MCF 10A (cell line): ENCODE measurements at regions not wholly inside any gene's neighbourhood (a gene's known extent, or its start where the extent isn't known, plus 50 kb on each side); places are given as distances from the start of the nearest gene placed in this dataset.

ENCODE experiments used
- BruUV-seq: library from RNA; stranded (reverse); fragments of 400-500 nt; replicated peaks from 2 replicates; lab custom pipeline; 2021; lab: Mats Ljungman, UMichigan
- CTCF ChIA-PET: fragments of 300-600 bp; sonication (Branson Sonifier 250); formaldehyde crosslinking; extraction: SDS; loops from one replicate; lab custom pipeline; 2021; ENCODE audit warnings: antibody characterized with exemption, inconsistent platforms; lab: Yijun Ruan, JAX
- POLR2A ChIA-PET: fragments of 300-600, 350-650 bp; sonication (Branson Sonifier 250); formaldehyde crosslinking; extraction: SDS; loops from one replicate; lab custom pipeline; 2020; ENCODE audit warnings: antibody characterized with exemption, inconsistent platforms; lab: Yijun Ruan, JAX
- DNase-seq: peaks from one replicate; pipeline ENCODE4 v3.0.0-alpha.2; 2018; ENCODE audit not compliant: unreplicated experiment
- H3K27ac Mint-ChIP-seq: one replicate; pipeline ENCODE4 v1.8.0; 2022; ENCODE audit warnings: mild to moderate bottlenecking, low read depth, mixed read lengths; ENCODE audit not compliant: unreplicated experiment
- H3K27me3 Mint-ChIP-seq: one replicate; pipeline ENCODE4 v1.8.0; 2022; ENCODE audit warnings: mixed read lengths; ENCODE audit not compliant: insufficient read depth, unreplicated experiment
- H3K36me3 Mint-ChIP-seq: one replicate; pipeline ENCODE4 v1.8.0; 2022; ENCODE audit warnings: mild to moderate bottlenecking, moderate library complexity, mixed read lengths; ENCODE audit not compliant: insufficient read depth, unreplicated experiment
- H3K4me1 Mint-ChIP-seq: one replicate; pipeline ENCODE4 v1.8.0; 2022; ENCODE audit warnings: mixed read lengths; ENCODE audit not compliant: insufficient read depth, unreplicated experiment
- H3K4me3 Mint-ChIP-seq: one replicate; pipeline ENCODE4 v1.8.0; 2022; ENCODE audit warnings: mild to moderate bottlenecking, moderate library complexity, mixed read lengths; ENCODE audit not compliant: unreplicated experiment
- H3K9me3 Mint-ChIP-seq: one replicate; pipeline ENCODE4 v1.8.0; 2022; ENCODE audit warnings: mixed read lengths; ENCODE audit not compliant: unreplicated experiment
- CTCF ChIP-seq: fragments of 200-600 bp; IDR thresholded peaks from one replicate; pipeline ENCODE4 v1.8.0; 2022; ENCODE audit warnings: antibody characterized with exemption, mild to moderate bottlenecking; ENCODE audit not compliant: unreplicated experiment
- intact Hi-C: fragments of 100-400 bp; cut with micrococcal nuclease; formaldehyde crosslinking; loops from 2 replicates; pipeline ENCODE4 v1.14.1; 2022

DNA sequence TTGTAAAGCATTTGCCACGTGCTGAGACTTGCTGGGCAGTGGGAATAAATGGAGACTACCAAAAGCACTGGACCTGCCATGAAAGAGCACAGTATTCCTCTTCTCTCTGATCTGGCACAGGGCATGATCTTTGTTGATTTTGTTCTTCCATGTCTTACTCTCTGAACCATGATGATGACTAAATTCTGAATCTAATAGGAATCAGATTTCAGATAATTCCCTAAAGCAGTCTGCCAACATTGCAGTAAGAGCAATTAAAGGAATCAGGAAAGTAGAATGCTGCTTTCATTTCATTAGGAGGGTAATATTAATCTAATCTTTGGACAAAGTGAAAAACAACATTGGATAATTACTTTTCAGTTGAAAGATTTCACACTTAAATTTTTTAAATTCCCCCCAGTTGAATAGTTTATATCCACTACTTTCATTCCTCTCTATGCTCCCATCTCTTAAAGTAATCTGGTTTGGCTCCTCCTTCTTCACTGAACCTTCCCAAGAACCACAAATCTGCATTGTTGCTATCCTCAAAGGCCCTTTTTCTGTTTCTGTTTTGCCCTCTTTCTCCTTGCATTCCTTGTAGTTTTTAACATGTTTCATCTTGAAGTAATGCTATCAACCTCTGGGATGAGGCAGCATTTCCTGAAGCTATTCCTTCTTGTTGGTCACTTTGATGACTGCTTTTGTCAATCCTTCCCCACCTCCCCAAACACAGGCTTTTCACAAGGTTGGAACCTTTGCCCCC, 243.2 kb upstream of the TENT5A start:
- ChIA-PET CTCF (interaction anchor here (0.5 to 2.7 kb wide), 3 partner anchors 10 to 13 kb away, joined by 3 to 12 read pairs (median 3); no protein-coding TSS in a partner anchor), POLR2A (interaction anchor here (0.6 to 3.1 kb wide), 11 partner anchors 14 to 887 kb away, joined by 3 to 35 read pairs (median 3); partner anchors contain the start of gene TENT5A)
- TF ChIP-seq CTCF: no peak
- Mint-ChIP-seq H3K4me1 (peaks cover 49% of the 10 kb centered on the region), H3K27ac (peak overlapping the region; percentile 96), H3K4me3 (no peak overlapping the region), H3K9me3 (no peaks in the 10 kb centered on the region), H3K27me3 (no peaks in the 10 kb centered on the region), H3K36me3 (no peaks in the 10 kb centered on the region)
- intact Hi-C loops: loop anchor here (5.0 kb wide), 2 partner anchors 58 to 228 kb away; no protein-coding TSS in a partner anchor
- BruUV-seq: no TSS peak
- no peak for DNase-seq

GRCh38 chr6:81988871-81989270, 236.4 kb upstream of the TENT5A start:
- no peaks in the 10 kb centered on the region for H3K36me3 Mint-ChIP-seq
- CTCF ChIA-PET: no interaction called here
- H3K27ac Mint-ChIP-seq: no peak overlapping the region
- no peaks in the 10 kb centered on the region for H3K27me3 Mint-ChIP-seq
- intact Hi-C loops: no loop called here
- H3K4me3 Mint-ChIP-seq: no peak overlapping the region
- no TSS peak for BruUV-seq
- DNase-seq: no peak
- no peak for TF ChIP-seq CTCF
- H3K9me3 Mint-ChIP-seq: no peaks in the 10 kb centered on the region
- POLR2A ChIA-PET: interaction anchor here (1.5 kb wide), 1 partner anchor 236 kb away, joined by 3 read pairs; the partner anchor contains the start of gene TENT5A
- no peaks in the 10 kb centered on the region for H3K4me1 Mint-ChIP-seq

- intact Hi-C loops: no loop called here
- H3K36me3 Mint-ChIP-seq: no peaks in the 10 kb centered on the region
- no peaks in the 10 kb centered on the region for H3K27me3 Mint-ChIP-seq
- no peaks in the 10 kb centered on the region for H3K9me3 Mint-ChIP-seq
- POLR2A ChIA-PET: interaction anchor here (1.5 kb wide), 1 partner anchor 236 kb away, joined by 3 read pairs; the partner anchor contains the start of gene TENT5A
- H3K27ac Mint-ChIP-seq: no peak overlapping the region
- no peak for TF ChIP-seq CTCF
- CTCF ChIA-PET: no interaction called here
- no peaks in the 10 kb centered on the region for H3K4me1 Mint-ChIP-seq
- no peak for DNase-seq
- no TSS peak for BruUV-seq
- no peak overlapping the region for H3K4me3 Mint-ChIP-seq
Observed at GRCh38 chr6:81988446-81988845, 236.0 kb upstream of the TENT5A start.

DNA sequence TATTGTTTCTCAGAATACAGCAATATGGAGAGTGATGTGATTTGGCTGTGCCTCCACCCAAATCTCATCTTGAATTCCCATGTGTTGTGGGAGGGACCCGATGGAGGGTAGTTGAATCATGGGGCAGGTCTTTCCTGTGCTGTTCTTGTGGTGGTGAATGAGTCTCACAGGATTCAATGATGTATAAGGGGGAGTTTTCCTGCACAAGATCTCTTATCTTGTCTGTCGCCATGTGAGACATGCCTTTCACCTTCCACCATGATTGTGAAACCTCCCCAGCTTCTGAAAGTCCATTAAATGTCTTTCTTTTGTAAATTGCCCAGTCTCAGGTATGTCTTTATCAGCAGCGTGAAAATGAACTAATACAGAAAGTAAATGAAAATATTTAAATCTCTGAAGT, 234.8 kb upstream of the TENT5A start:
- Mint-ChIP-seq H3K27ac (no peak overlapping the region), H3K27me3 (no peaks in the 10 kb centered on the region), H3K36me3 (no peaks in the 10 kb centered on the region), H3K4me3 (no peak overlapping the region), H3K9me3 (no peaks in the 10 kb centered on the region), H3K4me1 (peaks cover 3% of the 10 kb centered on the region)
- TF ChIP-seq CTCF: no peak
- POLR2A ChIA-PET: no interaction called here
- no TSS peak for BruUV-seq
- no peak for DNase-seq
- CTCF ChIA-PET: interaction anchor here (0.6 kb wide), 2 partner anchors 11 to 397 kb away, joined by 3 read pairs; no protein-coding TSS in a partner anchor
- intact Hi-C loops: no loop called here
